ENCODE measurements at regions not wholly inside any gene's neighbourhood (a gene's known extent, or its start where the extent isn't known, plus 50 kb on each side); places are given as distances from the start of the nearest gene placed in this dataset.
"Not testable (repeated sequence)": the region's sequence is repeated elsewhere in the genome, so short reads cannot be mapped to it uniquely, and the experiment has no call there.

GRCh38 chrX:46117234-46117633 lies 428.0 kb downstream of the ZNF674 start:
- TF ChIP-seq, protein P1, sequence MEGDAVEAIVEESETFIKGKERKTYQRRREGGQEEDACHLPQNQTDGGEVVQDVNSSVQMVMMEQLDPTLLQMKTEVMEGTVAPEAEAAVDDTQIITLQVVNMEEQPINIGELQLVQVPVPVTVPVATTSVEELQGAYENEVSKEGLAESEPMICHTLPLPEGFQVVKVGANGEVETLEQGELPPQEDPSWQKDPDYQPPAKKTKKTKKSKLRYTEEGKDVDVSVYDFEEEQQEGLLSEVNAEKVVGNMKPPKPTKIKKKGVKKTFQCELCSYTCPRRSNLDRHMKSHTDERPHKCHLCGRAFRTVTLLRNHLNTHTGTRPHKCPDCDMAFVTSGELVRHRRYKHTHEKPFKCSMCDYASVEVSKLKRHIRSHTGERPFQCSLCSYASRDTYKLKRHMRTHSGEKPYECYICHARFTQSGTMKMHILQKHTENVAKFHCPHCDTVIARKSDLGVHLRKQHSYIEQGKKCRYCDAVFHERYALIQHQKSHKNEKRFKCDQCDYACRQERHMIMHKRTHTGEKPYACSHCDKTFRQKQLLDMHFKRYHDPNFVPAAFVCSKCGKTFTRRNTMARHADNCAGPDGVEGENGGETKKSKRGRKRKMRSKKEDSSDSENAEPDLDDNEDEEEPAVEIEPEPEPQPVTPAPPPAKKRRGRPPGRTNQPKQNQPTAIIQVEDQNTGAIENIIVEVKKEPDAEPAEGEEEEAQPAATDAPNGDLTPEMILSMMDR (IDR thresholded peaks at IDR 0.05) = no peak
- H3K9me3 Mint-ChIP-seq = no peaks in the 10 kb centered on the region
- no peak for DNase-seq
- no peaks in the 10 kb centered on the region for H3K36me3 Mint-ChIP-seq (ENCODE audit: low read depth)
- H3K4me3 Mint-ChIP-seq = no peak overlapping the region
- H3K4me1 Mint-ChIP-seq (ENCODE audit: low read depth) = no peaks in the 10 kb centered on the region
- H3K27me3 Mint-ChIP-seq (ENCODE audit: insufficient read depth) = peaks cover 13% of the 10 kb centered on the region
- H3K27ac Mint-ChIP-seq = no peak overlapping the region

DNA sequence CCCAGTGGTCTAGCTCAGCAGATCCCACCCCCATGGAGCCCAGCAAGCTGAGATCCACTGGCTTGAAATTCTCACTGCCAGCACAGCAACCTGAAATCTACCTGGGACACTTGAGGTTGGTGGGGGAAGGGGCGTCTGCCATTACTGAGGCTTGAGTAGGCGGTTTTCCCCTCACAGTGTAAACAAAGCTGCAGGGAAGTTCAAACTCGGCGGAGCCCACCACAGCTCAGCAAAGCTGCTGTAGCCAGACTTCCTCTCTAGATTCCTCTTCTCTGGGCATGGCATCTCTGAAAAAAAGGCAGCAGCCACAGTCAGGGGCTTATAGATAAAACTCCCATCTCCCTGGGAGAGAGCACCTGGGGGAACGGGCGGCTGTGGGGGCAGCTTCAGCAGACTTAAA lies 457.9 kb downstream of the ZNF674 start:
- H3K4me3 Mint-ChIP-seq; H3K36me3 Mint-ChIP-seq (ENCODE audit: low read depth); H3K4me1 Mint-ChIP-seq (ENCODE audit: low read depth); H3K9me3 Mint-ChIP-seq; H3K27me3 Mint-ChIP-seq (ENCODE audit: insufficient read depth); DNase-seq; H3K27ac Mint-ChIP-seq: not testable (repeated sequence)

DNA sequence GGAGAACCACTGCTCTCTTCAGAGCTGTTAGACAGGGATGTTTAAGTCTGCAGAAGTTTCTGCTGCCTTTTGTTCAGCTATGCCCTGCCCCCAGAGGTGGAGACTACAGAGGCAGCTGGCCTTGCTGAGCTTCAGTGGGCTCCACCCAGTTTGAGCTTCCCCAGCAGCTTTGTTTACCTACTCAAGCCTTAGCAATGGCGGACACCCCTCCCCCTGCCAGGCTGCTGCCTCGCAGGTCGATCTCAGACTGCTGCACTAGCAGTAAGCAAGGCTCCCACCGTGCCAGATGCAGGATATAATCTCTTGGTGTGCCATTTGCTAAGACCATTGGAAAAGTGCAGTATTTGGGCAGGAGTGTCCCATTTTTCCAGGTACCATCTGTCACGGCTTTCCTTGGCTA lies 465.1 kb downstream of the ZNF674 start:
- not testable (repeated sequence) for DNase-seq; H3K4me3 Mint-ChIP-seq; H3K27ac Mint-ChIP-seq; H3K4me1 Mint-ChIP-seq (ENCODE audit: low read depth); H3K36me3 Mint-ChIP-seq (ENCODE audit: low read depth); H3K9me3 Mint-ChIP-seq
- H3K27me3 Mint-ChIP-seq (ENCODE audit: insufficient read depth) = peaks cover 19% of the 10 kb centered on the region

- Mint-ChIP-seq H3K27ac (no peak overlapping the region), H3K4me1 (ENCODE audit: low read depth) (no peaks in the 10 kb centered on the region), H3K36me3 (ENCODE audit: low read depth) (no peaks in the 10 kb centered on the region; the same call in 1 of the 2 replicates), H3K4me3 (no peak overlapping the region), H3K9me3 (no peaks in the 10 kb centered on the region), H3K27me3 (ENCODE audit: insufficient read depth) (peaks cover 7% of the 10 kb centered on the region; the same call in 1 of the 2 replicates)
- TF ChIP-seq, protein P1 (IDR thresholded peaks at IDR 0.05) = no peak
- DNase-seq = no peak
Measured at GRCh38 chrX:46072791-46073190, 472.4 kb downstream of the ZNF674 start.

- no peak overlapping the region for H3K27ac Mint-ChIP-seq
- H3K4me1 Mint-ChIP-seq (ENCODE audit: low read depth) = no peaks in the 10 kb centered on the region
- H3K9me3 Mint-ChIP-seq = no peaks in the 10 kb centered on the region
- DNase-seq = no peak
- peaks cover 3% of the 10 kb centered on the region; the same call in 1 of the 2 replicates for H3K27me3 Mint-ChIP-seq (ENCODE audit: insufficient read depth)
- TF ChIP-seq, protein P1 (IDR thresholded peaks at IDR 0.05) = no peak
- no peak overlapping the region for H3K4me3 Mint-ChIP-seq
- no peaks in the 10 kb centered on the region; the same call in 1 of the 2 replicates for H3K36me3 Mint-ChIP-seq (ENCODE audit: low read depth)
Measured at GRCh38 chrX:46072372-46072771, 472.8 kb downstream of the ZNF674 start.

GRCh38 chrX:46070421-46070820 lies 474.8 kb downstream of the ZNF674 start:
- Mint-ChIP-seq H3K27ac (no peak overlapping the region), H3K4me1 (ENCODE audit: low read depth) (no peaks in the 10 kb centered on the region), H3K36me3 (ENCODE audit: low read depth) (no peaks in the 10 kb centered on the region), H3K9me3 (no peaks in the 10 kb centered on the region), H3K27me3 (ENCODE audit: insufficient read depth) (peaks cover 4% of the 10 kb centered on the region), H3K4me3 (no peak overlapping the region)
- no peak for DNase-seq
- TF ChIP-seq, protein P1 (IDR thresholded peaks at IDR 0.05) = no peak

GRCh38 chrX:46059316-46059715 lies 485.9 kb downstream of the ZNF674 start:
- no peaks in the 10 kb centered on the region for H3K4me1 Mint-ChIP-seq (ENCODE audit: low read depth)
- no peaks in the 10 kb centered on the region for H3K9me3 Mint-ChIP-seq
- H3K27me3 Mint-ChIP-seq (ENCODE audit: insufficient read depth) = peaks cover 5% of the 10 kb centered on the region
- no peak overlapping the region for H3K27ac Mint-ChIP-seq
- H3K4me3 Mint-ChIP-seq = no peak overlapping the region
- H3K36me3 Mint-ChIP-seq (ENCODE audit: low read depth) = no peaks in the 10 kb centered on the region
- DNase-seq = no peak
- TF ChIP-seq, protein P1 (IDR thresholded peaks at IDR 0.05) = no peak

All from HFFc6 (cell line).